GM23338 (cell line): ENCODE measurements at regions not wholly inside any gene's neighbourhood (a gene's known extent, or its start where the extent isn't known, plus 50 kb on each side); places are given as distances from the start of the nearest gene placed in this dataset.

Source experiments
- ATAC-seq: fragments of 200-7000 bp; cut with Tn5 transposase; 3 replicates; pipeline ENCODE4 v1.9.1; 2020
- DNase-seq: peaks from one replicate; pipeline ENCODE4 v3.0.0-alpha.2; 2015; ENCODE audit warnings: low spot score
- H2AFZ ChIP-seq: fragments of 200-600 bp; sonication (generic); 2 replicates; pipeline ENCODE4 v1.8.0; 2016; ENCODE audit warnings: antibody characterized with exemption, mild to moderate bottlenecking, moderate library complexity
- H3F3A ChIP-seq: fragments of 200-600 bp; sonication (generic); replicated peaks from 2 replicates; pipeline ENCODE4 v1.8.0; 2017; ENCODE audit warnings: antibody characterized with exemption, mixed run types, low read depth
- H3K27ac ChIP-seq: fragments of 200-600 bp; sonication (generic); 2 replicates; pipeline ENCODE4 v1.6.1; 2016; ENCODE audit warnings: low read depth
- H3K27me3 ChIP-seq: fragments of 200-600 bp; sonication (generic); 2 replicates; pipeline ENCODE4 v1.8.0; 2016; ENCODE audit warnings: mild to moderate bottlenecking, mixed run types, moderate library complexity; ENCODE audit not compliant: insufficient read depth
- H3K36me3 ChIP-seq: fragments of 200-600 bp; sonication (generic); 2 replicates; pipeline ENCODE4 v1.8.0; 2016; ENCODE audit warnings: mild to moderate bottlenecking; ENCODE audit not compliant: insufficient read depth
- H3K4me1 ChIP-seq: fragments of 200-600 bp; sonication (generic); 2 replicates; pipeline ENCODE4 v1.8.0; 2016; ENCODE audit warnings: mild to moderate bottlenecking, moderate library complexity; ENCODE audit not compliant: insufficient read depth
- H3K4me2 ChIP-seq: fragments of 200-600 bp; sonication (generic); 2 replicates; pipeline ENCODE4 v1.7.1; 2017; ENCODE audit warnings: mixed run types
- H3K4me3 ChIP-seq: fragments of 200-600 bp; sonication (generic); 2 replicates; pipeline ENCODE4 v1.6.1; 2016; ENCODE audit warnings: mixed run types
- H3K79me2 ChIP-seq: fragments of 200-600 bp; sonication (generic); replicated peaks from 2 replicates; pipeline ENCODE4 v1.8.0; 2017; ENCODE audit warnings: mild to moderate bottlenecking; ENCODE audit not compliant: insufficient read depth
- H3K9me2 ChIP-seq: fragments of 200-600 bp; sonication (generic); 2 replicates; pipeline ENCODE4 v1.8.0; 2017; ENCODE audit not compliant: insufficient read depth
- H4K20me1 ChIP-seq: fragments of 200-600 bp; sonication (generic); replicated peaks from 2 replicates; pipeline ENCODE4 v1.8.0; 2017; ENCODE audit warnings: mild to moderate bottlenecking; ENCODE audit not compliant: insufficient read depth
- H3K27ac Mint-ChIP-seq: 2 replicates; pipeline ENCODE4 v1.8.0; 2020; ENCODE audit warnings: inconsistent platforms, mild to moderate bottlenecking, moderate library complexity, mixed read lengths
- H3K27me3 Mint-ChIP-seq: 3 replicates; pipeline ENCODE4 v1.8.0; 2022; ENCODE audit warnings: low read depth, mild to moderate bottlenecking, moderate library complexity, mixed read lengths, inconsistent platforms; ENCODE audit not compliant: insufficient read depth, poor library complexity
- H3K36me3 Mint-ChIP-seq: 3 replicates; pipeline ENCODE4 v1.8.0; 2021; ENCODE audit warnings: low read depth, mild to moderate bottlenecking, inconsistent platforms, moderate library complexity, mixed read lengths
- H3K4me1 Mint-ChIP-seq: 3 replicates; pipeline ENCODE4 v1.8.0; 2020; ENCODE audit warnings: mild to moderate bottlenecking, inconsistent platforms, mixed read lengths
- H3K4me3 Mint-ChIP-seq: 3 replicates; pipeline ENCODE4 v1.8.0; 2021; ENCODE audit warnings: moderate library complexity, mild to moderate bottlenecking, inconsistent platforms, mixed read lengths
- H3K9me3 Mint-ChIP-seq: 3 replicates; pipeline ENCODE4 v1.8.0; 2020; ENCODE audit warnings: moderate library complexity, mild to moderate bottlenecking, inconsistent platforms, mixed read lengths
- CREB1 ChIP-seq: fragments of 250-450 bp; sonication (Bioruptor Pico); IDR thresholded peaks from 2 replicates; pipeline ENCODE4 v1.5.0; 2020; ENCODE audit warnings: low read depth, mild to moderate bottlenecking, moderate library complexity
- CTCF ChIP-seq, 2 experiments: fragments of 200-600 bp in 1 of 2; sonication (generic) in 1 of 2; conservative IDR thresholded peaks; 2 replicates each; pipeline versions ENCODE4 v1.5.1 to v1.6.1; 2016 to 2017; ENCODE audit warnings: antibody characterized with exemption in 2 of 2, low read depth in 2 of 2, mild to moderate bottlenecking in 2 of 2, moderate library complexity in 1 of 2
- EZH2 ChIP-seq: fragments of 200-600 bp; sonication (generic); IDR thresholded peaks from one replicate; pipeline ENCODE4 v1.8.0; 2017; ENCODE audit warnings: antibody characterized with exemption, mild to moderate bottlenecking, low read depth; ENCODE audit not compliant: unreplicated experiment
- NANOG ChIP-seq: IDR thresholded peaks from 2 replicates; pipeline ENCODE4 v1.6.1; 2016; ENCODE audit warnings: antibody characterized with exemption, borderline replicate concordance
- POLR2AphosphoS5 ChIP-seq: IDR thresholded peaks from 2 replicates; pipeline ENCODE4 v1.6.1; 2016; ENCODE audit warnings: antibody characterized with exemption, low read depth
- ZNF331 ChIP-seq: fragments of 250-450 bp; sonication (Bioruptor Pico); IDR thresholded peaks from 2 replicates; pipeline ENCODE4 v1.5.0; 2020; ENCODE audit warnings: low read depth, mild to moderate bottlenecking, moderate library complexity
- TF ChIP-seq, protein P1 (sequence below): fragments of 250-450 bp; sonication (Bioruptor Pico); IDR thresholded peaks from 2 replicates; pipeline ENCODE4 v1.5.0; 2020; ENCODE audit warnings: mild to moderate bottlenecking, moderate library complexity

- Histone ChIP-seq H3K36me3 (no peaks in the 10 kb centered on the region), H4K20me1 (no peaks in the 10 kb centered on the region), H3K4me1 (no peaks in the 10 kb centered on the region), H2AFZ (no peak overlapping the region), H3F3A (no peaks in the 10 kb centered on the region), H3K27me3 (no peaks in the 10 kb centered on the region), H3K79me2 (no peaks in the 10 kb centered on the region), H3K27ac (no peak overlapping the region), H3K4me2 (no peak overlapping the region), H3K9me2 (no peaks in the 10 kb centered on the region), H3K4me3 (no peak overlapping the region)
- H3K4me1 Mint-ChIP-seq, result no peaks in the 10 kb centered on the region
- TF ChIP-seq CTCF (conservative IDR thresholded peaks at IDR 0.05; ENCODE audit: low read depth in 2 of 2) (peak; percentile 71 to 76), CREB1 (CRISPR knock-in tag) (no peak)
- H3K36me3 Mint-ChIP-seq, result no peaks in the 10 kb centered on the region
- H3K27me3 Mint-ChIP-seq, result no peaks in the 10 kb centered on the region
- ATAC-seq, result no peak
- peak; percentile 60 for DNase-seq
- H3K4me3 Mint-ChIP-seq, result no peak overlapping the region
- H3K27ac Mint-ChIP-seq, result no peak overlapping the region
- H3K9me3 Mint-ChIP-seq, result 0 out of 3 replicates have a peak, but pooled peaks cover 2% of the 10 kb centered on the region
Measured at GRCh38 chr2:181742922-181743722, 62.8 kb upstream of the NEUROD1 start.

- Histone ChIP-seq H3K27me3 (no peaks in the 10 kb centered on the region), H3K4me1 (no peaks in the 10 kb centered on the region), H3K4me3 (no peak overlapping the region), H3F3A (no peaks in the 10 kb centered on the region), H3K9me2 (no peaks in the 10 kb centered on the region), H3K36me3 (no peaks in the 10 kb centered on the region), H3K4me2 (no peak overlapping the region), H3K79me2 (no peaks in the 10 kb centered on the region), H2AFZ (no peak overlapping the region), H3K27ac (no peak overlapping the region), H4K20me1 (no peaks in the 10 kb centered on the region)
- Mint-ChIP-seq H3K36me3 (no peaks in the 10 kb centered on the region), H3K9me3 (0 out of 3 replicates have a peak, but pooled peaks cover 2% of the 10 kb centered on the region), H3K4me1 (no peaks in the 10 kb centered on the region), H3K27ac (no peak overlapping the region), H3K4me3 (no peak overlapping the region), H3K27me3 (no peaks in the 10 kb centered on the region)
- ATAC-seq (no peak), DNase-seq (no peak)
- TF ChIP-seq ZNF331 (CRISPR knock-in tag) (no peak), POLR2AphosphoS5 (no peak), CREB1 (CRISPR knock-in tag) (no peak), EZH2 (no peak), NANOG (no peak), CTCF (conservative IDR thresholded peaks at IDR 0.05; ENCODE audit: low read depth in 2 of 2) (no peak)
- TF ChIP-seq, protein P1, sequence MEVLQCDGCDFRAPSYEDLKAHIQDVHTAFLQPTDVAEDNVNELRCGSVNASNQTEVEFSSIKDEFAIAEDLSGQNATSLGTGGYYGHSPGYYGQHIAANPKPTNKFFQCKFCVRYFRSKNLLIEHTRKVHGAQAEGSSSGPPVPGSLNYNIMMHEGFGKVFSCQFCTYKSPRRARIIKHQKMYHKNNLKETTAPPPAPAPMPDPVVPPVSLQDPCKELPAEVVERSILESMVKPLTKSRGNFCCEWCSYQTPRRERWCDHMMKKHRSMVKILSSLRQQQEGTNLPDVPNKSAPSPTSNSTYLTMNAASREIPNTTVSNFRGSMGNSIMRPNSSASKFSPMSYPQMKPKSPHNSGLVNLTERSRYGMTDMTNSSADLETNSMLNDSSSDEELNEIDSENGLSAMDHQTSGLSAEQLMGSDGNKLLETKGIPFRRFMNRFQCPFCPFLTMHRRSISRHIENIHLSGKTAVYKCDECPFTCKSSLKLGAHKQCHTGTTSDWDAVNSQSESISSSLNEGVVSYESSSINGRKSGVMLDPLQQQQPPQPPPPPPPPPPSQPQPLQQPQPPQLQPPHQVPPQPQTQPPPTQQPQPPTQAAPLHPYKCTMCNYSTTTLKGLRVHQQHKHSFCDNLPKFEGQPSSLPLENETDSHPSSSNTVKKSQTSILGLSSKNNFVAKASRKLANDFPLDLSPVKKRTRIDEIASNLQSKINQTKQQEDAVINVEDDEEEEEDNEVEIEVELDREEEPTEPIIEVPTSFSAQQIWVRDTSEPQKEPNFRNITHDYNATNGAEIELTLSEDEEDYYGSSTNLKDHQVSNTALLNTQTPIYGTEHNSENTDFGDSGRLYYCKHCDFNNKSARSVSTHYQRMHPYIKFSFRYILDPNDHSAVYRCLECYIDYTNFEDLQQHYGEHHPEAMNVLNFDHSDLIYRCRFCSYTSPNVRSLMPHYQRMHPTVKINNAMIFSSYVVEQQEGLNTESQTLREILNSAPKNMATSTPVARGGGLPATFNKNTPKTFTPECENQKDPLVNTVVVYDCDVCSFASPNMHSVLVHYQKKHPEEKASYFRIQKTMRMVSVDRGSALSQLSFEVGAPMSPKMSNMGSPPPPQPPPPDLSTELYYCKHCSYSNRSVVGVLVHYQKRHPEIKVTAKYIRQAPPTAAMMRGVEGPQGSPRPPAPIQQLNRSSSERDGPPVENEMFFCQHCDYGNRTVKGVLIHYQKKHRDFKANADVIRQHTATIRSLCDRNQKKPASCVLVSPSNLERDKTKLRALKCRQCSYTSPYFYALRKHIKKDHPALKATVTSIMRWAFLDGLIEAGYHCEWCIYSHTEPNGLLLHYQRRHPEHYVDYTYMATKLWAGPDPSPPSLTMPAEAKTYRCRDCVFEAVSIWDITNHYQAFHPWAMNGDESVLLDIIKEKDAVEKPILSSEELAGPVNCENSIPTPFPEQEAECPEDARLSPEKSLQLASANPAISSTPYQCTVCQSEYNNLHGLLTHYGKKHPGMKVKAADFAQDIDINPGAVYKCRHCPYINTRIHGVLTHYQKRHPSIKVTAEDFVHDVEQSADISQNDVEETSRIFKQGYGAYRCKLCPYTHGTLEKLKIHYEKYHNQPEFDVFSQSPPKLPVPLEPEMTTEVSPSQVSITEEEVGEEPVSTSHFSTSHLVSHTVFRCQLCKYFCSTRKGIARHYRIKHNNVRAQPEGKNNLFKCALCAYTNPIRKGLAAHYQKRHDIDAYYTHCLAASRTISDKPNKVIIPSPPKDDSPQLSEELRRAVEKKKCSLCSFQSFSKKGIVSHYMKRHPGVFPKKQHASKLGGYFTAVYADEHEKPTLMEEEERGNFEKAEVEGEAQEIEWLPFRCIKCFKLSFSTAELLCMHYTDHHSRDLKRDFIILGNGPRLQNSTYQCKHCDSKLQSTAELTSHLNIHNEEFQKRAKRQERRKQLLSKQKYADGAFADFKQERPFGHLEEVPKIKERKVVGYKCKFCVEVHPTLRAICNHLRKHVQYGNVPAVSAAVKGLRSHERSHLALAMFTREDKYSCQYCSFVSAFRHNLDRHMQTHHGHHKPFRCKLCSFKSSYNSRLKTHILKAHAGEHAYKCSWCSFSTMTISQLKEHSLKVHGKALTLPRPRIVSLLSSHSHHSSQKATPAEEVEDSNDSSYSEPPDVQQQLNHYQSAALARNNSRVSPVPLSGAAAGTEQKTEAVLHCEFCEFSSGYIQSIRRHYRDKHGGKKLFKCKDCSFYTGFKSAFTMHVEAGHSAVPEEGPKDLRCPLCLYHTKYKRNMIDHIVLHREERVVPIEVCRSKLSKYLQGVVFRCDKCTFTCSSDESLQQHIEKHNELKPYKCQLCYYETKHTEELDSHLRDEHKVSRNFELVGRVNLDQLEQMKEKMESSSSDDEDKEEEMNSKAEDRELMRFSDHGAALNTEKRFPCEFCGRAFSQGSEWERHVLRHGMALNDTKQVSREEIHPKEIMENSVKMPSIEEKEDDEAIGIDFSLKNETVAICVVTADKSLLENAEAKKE (CRISPR knock-in tag), result no peak
Measured at GRCh38 chr2:181743723-181744031, 63.4 kb upstream of the NEUROD1 start.
